ENCODE measurements at regions not wholly inside any gene's neighbourhood (a gene's known extent, or its start where the extent isn't known, plus 50 kb on each side); places are given as distances from the start of the nearest gene placed in this dataset.
A peak's percentile ranks its signal among the peaks of the same experiment; 100 is the strongest.

DNA sequence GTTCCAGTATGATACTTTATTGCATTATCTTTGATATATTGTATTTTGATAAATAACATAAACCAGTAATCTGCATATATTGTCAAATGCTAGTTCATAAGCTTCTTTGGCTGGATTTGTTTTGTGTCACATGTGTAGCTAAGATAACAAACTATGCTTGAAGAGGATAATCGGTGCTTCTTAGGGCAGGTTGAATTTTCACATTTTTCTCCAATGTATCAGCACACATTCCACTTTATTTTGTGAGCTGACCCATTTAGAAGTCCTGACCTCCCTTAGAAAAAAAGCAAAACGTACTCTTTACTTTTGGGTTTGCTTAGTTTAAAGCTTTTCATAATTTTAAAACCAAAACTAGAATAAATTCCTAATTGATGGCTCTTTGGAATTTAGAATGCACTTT is 277.7 kb upstream of the DDHD1 start:
- POLR2A ChIA-PET (ENCODE audit: unreplicated experiment): no interaction called here
- Histone ChIP-seq H3K79me2 (ENCODE audit: low read depth) (no peaks in the 10 kb centered on the region), H3K4me1 (replicated peaks; ENCODE audit: insufficient read depth) (no peaks in the 10 kb centered on the region), H3K36me3 (ENCODE audit: low read depth) (no peaks in the 10 kb centered on the region), H3K9me3 (ENCODE audit: insufficient read depth, low read depth) (no peaks in the 10 kb centered on the region; the same call in 1 of the 2 replicates), H3F3A (ENCODE audit: insufficient read depth, low read depth) (no peaks in the 10 kb centered on the region), H3K27ac (no peak overlapping the region), H4K20me1 (ENCODE audit: insufficient read depth) (no peaks in the 10 kb centered on the region), H3K27me3 (ENCODE audit: insufficient read depth, low read depth) (no peaks in the 10 kb centered on the region), H3K4me2 (no peak overlapping the region), H3K4me3 (no peak overlapping the region), H3K9me2 (ENCODE audit: insufficient read depth) (no peaks in the 10 kb centered on the region), H2AFZ (no peak overlapping the region)
- no peak for TF ChIP-seq CTCF (conservative IDR thresholded peaks at IDR 0.05)
- TF ChIP-seq EZH2 (IDR thresholded peaks at IDR 0.05; ENCODE audit: low read depth): no peak
- no peak for DNase-seq
- intact Hi-C loops (cut with micrococcal nuclease; ENCODE audit: unreplicated experiment): no loop called here
- BruUV-seq (replicated peaks): no TSS peak
- CTCF ChIA-PET: no interaction called here

DNA sequence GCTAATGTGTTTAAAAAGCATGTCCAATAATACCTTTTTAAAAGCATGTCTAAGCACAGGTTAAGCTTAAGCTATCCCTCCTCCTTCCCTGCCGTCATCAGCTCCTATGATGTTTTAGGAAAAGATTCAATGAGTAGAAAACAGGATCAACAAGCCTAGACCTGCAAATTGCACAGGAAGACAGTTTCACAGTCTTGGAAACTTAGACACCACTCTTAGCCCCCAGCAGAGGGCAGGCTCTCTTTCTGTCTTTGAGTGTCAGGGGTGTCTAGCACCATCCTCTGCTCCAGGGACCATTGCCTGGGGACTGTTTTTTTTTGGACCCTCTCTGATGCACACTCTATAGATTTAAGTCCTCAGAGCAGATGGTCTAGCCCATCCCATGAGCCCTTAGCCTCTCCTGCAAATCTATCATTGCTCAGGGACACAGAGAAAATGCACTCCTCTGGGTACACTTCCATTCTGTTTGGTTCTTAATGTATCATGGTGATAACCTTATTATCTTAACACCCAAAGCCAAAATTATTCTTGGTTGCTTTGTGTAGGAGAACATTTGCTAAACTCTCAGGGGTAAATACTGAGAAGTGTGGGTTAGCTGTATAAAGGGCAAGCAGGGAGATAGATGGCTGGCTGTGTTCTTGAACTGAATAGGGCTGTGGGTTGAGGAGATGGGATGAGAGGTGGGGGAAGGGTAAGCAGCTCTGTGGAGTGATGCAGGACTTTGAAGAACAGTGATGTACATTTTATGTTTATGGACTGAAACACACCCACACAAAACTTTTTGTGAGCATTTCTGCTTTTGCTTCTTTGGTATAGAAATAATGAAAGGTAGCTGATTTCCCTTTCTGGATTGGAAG is 259.9 kb upstream of the DDHD1 start:
- CTCF ChIA-PET: no interaction called here
- DNase-seq: no peak
- Histone ChIP-seq H3K36me3 (ENCODE audit: low read depth) (no peaks in the 10 kb centered on the region), H2AFZ (no peak overlapping the region), H4K20me1 (ENCODE audit: insufficient read depth) (no peaks in the 10 kb centered on the region), H3K79me2 (ENCODE audit: low read depth) (no peaks in the 10 kb centered on the region), H3K4me1 (replicated peaks; ENCODE audit: insufficient read depth) (no peaks in the 10 kb centered on the region), H3K9me3 (ENCODE audit: insufficient read depth, low read depth) (no peaks in the 10 kb centered on the region), H3K4me3 (no peak overlapping the region), H3K27ac (no peak overlapping the region), H3K27me3 (ENCODE audit: insufficient read depth, low read depth) (no peaks in the 10 kb centered on the region), H3F3A (ENCODE audit: insufficient read depth, low read depth) (no peaks in the 10 kb centered on the region), H3K4me2 (no peak overlapping the region), H3K9me2 (ENCODE audit: insufficient read depth) (no peaks in the 10 kb centered on the region)
- no peak for TF ChIP-seq EZH2 (IDR thresholded peaks at IDR 0.05; ENCODE audit: low read depth)
- TF ChIP-seq CTCF (conservative IDR thresholded peaks at IDR 0.05): peak; percentile 59; the same call in 1 of the 2 replicates
- POLR2A ChIA-PET (ENCODE audit: unreplicated experiment): no interaction called here
- intact Hi-C loops (cut with micrococcal nuclease; ENCODE audit: unreplicated experiment): no loop called here
- no TSS peak for BruUV-seq (replicated peaks)

- Histone ChIP-seq H3K9me2 (ENCODE audit: insufficient read depth) (no peaks in the 10 kb centered on the region), H3F3A (ENCODE audit: insufficient read depth, low read depth) (no peaks in the 10 kb centered on the region), H2AFZ (no peak overlapping the region), H3K27ac (no peak overlapping the region), H3K36me3 (ENCODE audit: low read depth) (no peaks in the 10 kb centered on the region), H3K27me3 (ENCODE audit: insufficient read depth, low read depth) (no peaks in the 10 kb centered on the region), H3K79me2 (ENCODE audit: low read depth) (no peaks in the 10 kb centered on the region), H3K9me3 (ENCODE audit: insufficient read depth, low read depth) (no peaks in the 10 kb centered on the region), H3K4me2 (no peak overlapping the region), H3K4me3 (no peak overlapping the region), H3K4me1 (replicated peaks; ENCODE audit: insufficient read depth) (no peaks in the 10 kb centered on the region), H4K20me1 (ENCODE audit: insufficient read depth) (no peaks in the 10 kb centered on the region)
- intact Hi-C loops (cut with micrococcal nuclease; ENCODE audit: unreplicated experiment): no loop called here
- no TSS peak for BruUV-seq (replicated peaks)
- ChIA-PET CTCF (no interaction called here), POLR2A (ENCODE audit: unreplicated experiment) (interaction anchor here (0.7 kb wide), 1 partner anchor 197 kb away, joined by 6 read pairs; no protein-coding TSS in a partner anchor)
- no peak for TF ChIP-seq CTCF (conservative IDR thresholded peaks at IDR 0.05)
- TF ChIP-seq EZH2 (IDR thresholded peaks at IDR 0.05; ENCODE audit: low read depth): no peak
- no peak for DNase-seq
These were observed 258.0 kb upstream of the DDHD1 start for GRCh38 chr14:53411125-53411524.
